A549 (cell line): ENCODE measurements at regions not wholly inside any gene's neighbourhood (a gene's known extent, or its start where the extent isn't known, plus 50 kb on each side); places are given as distances from the start of the nearest gene placed in this dataset.

Source experiments
- ATAC-seq, 2 experiments: fragments of 200-7000 bp in 1 of 2; fragments of >200 bp in 1 of 2; cut with Nextera tagmentation in 1 of 2; cut with Tn5 transposase in 1 of 2; 3 replicates each; pipeline versions ENCODE4 v1.8.0 to v1.9.1; 2018 to 2020; ENCODE audit warnings: mild to moderate bottlenecking in 1 of 2, moderate library complexity in 1 of 2
- CTCF ChIA-PET: fragments of 300-600 bp; sonication (Branson Sonifier 250); formaldehyde crosslinking; extraction: SDS; loops from one replicate; lab custom pipeline; 2021; ENCODE audit warnings: antibody characterized with exemption, inconsistent platforms; lab: Yijun Ruan, JAX
- POLR2A ChIA-PET: fragments of 350-600 bp; formaldehyde crosslinking; extraction: SDS; loops from one replicate; lab custom pipeline; 2021; ENCODE audit warnings: antibody characterized with exemption, inconsistent platforms; lab: Yijun Ruan, JAX
- DNase-seq, 2 experiments: peaks; one replicate each; pipeline versions ENCODE4 v3.0.0 to v3.0.0-alpha.2; 2011 to 2016; ENCODE audit warnings: low read depth in 1 of 2, low spot score in 1 of 2
- FAIRE-seq: peaks from 2 replicates; lab custom pipeline; 2011; peaks lifted over from hg19 to GRCh38; lab: Jason Lieb, UNC
- H3K27ac ChIP-seq, 2 experiments: fragments of >200 bp; sonication (Bioruptor Twin); formaldehyde crosslinking; 3 replicates each; pipeline ENCODE4 v1.5.1; 2016 to 2017
- H3K4me1 ChIP-seq: fragments of >200 bp; sonication (Bioruptor Twin); formaldehyde crosslinking; 3 replicates; pipeline ENCODE4 v1.6.1; 2016
- H3K4me2 ChIP-seq: fragments of >200 bp; sonication (Bioruptor Twin); formaldehyde crosslinking; 3 replicates; pipeline ENCODE4 v1.6.1; 2016
- H3K4me3 ChIP-seq: fragments of >200 bp; sonication (Bioruptor Twin); formaldehyde crosslinking; 3 replicates; pipeline ENCODE4 v1.5.1; 2016
- H3K9me3 ChIP-seq: fragments of >200 bp; sonication (Bioruptor Twin); formaldehyde crosslinking; 3 replicates; pipeline ENCODE4 v1.6.1; 2016
- HDAC2 ChIP-seq: fragments of 200-600 bp; sonication (generic); IDR thresholded peaks from 2 replicates; pipeline ENCODE4 v1.6.1; 2016
- HEYL ChIP-seq: fragments of 250-450 bp; sonication (Bioruptor Pico); IDR thresholded peaks from 2 replicates; pipeline ENCODE4 v1.8.0; 2021; ENCODE audit warnings: mild to moderate bottlenecking, moderate library complexity
- HOXB13 ChIP-seq: fragments of 250-450 bp; sonication (Bioruptor Pico); IDR thresholded peaks from 2 replicates; pipeline ENCODE4 v1.5.0; 2020; ENCODE audit warnings: low read depth, mild to moderate bottlenecking, moderate library complexity
- JUN ChIP-seq, 2 experiments: fragments of >200 bp; sonication (Bioruptor Twin); formaldehyde crosslinking; IDR thresholded peaks; 2 replicates in 1 of 2; 3 replicates in 1 of 2; pipeline ENCODE4 v1.6.1; 2016 to 2017
- JUNB ChIP-seq: fragments of >200 bp; sonication (Bioruptor Twin); formaldehyde crosslinking; IDR thresholded peaks from 2 replicates; pipeline ENCODE4 v1.6.1; 2016
- KDM1A ChIP-seq: fragments of 200-600 bp; sonication (generic); IDR thresholded peaks from 2 replicates; pipeline ENCODE4 v1.6.1; 2016; ENCODE audit warnings: low read depth, mild to moderate bottlenecking
- MAFK ChIP-seq: fragments of 450-650 bp; IDR thresholded peaks from 2 replicates; pipeline ENCODE4 v1.6.1; 2014; ENCODE audit not compliant: partially characterized antibody
- MYC ChIP-seq: IDR thresholded peaks from 2 replicates; pipeline ENCODE4 v1.6.1; 2012; ENCODE audit warnings: mild to moderate bottlenecking, inconsistent platforms, low read length, improper control_type of control experiment, borderline replicate concordance
- NFE2L2 ChIP-seq: fragments of 150-350 bp; conservative IDR thresholded peaks from 2 replicates; pipeline ENCODE4 v1.6.1; 2014; ENCODE audit warnings: low read length
- NPAS2 ChIP-seq: fragments of 250-450 bp; sonication (Bioruptor Pico); IDR thresholded peaks from 2 replicates; pipeline ENCODE4 v1.8.0; 2022; ENCODE audit warnings: mild to moderate bottlenecking, moderate library complexity, borderline replicate concordance
- PHF8 ChIP-seq: fragments of 200-600 bp; sonication (generic); IDR thresholded peaks from 2 replicates; pipeline ENCODE4 v1.6.1; 2016; ENCODE audit warnings: low read depth, mild to moderate bottlenecking, antibody characterized with exemption, moderate library complexity, borderline replicate concordance
- RARB ChIP-seq: fragments of 250-450 bp; sonication (Bioruptor Pico); IDR thresholded peaks from 2 replicates; pipeline ENCODE4 v1.8.0; 2021; ENCODE audit warnings: mild to moderate bottlenecking, moderate library complexity
- TP53 ChIP-seq: fragments of 250-450 bp; sonication (Bioruptor Pico); IDR thresholded peaks from 2 replicates; pipeline ENCODE4 v1.5.0; 2021; ENCODE audit warnings: mild to moderate bottlenecking, moderate library complexity
- USF2 ChIP-seq: fragments of 450-650 bp; IDR thresholded peaks from 2 replicates; pipeline ENCODE4 v1.6.1; 2014; ENCODE audit warnings: antibody characterized with exemption
- ZC3H11A ChIP-seq: fragments of 450-650 bp; IDR thresholded peaks from 2 replicates; pipeline ENCODE4 v1.6.1; 2014; ENCODE audit warnings: antibody characterized with exemption, mild to moderate bottlenecking
- ZFP36 ChIP-seq: fragments of 450-650 bp; IDR thresholded peaks from 2 replicates; pipeline ENCODE4 v1.6.1; 2014; ENCODE audit warnings: borderline replicate concordance; ENCODE audit not compliant: partially characterized antibody
- ZNF302 ChIP-seq: fragments of 250-450 bp; sonication (Bioruptor Pico); IDR thresholded peaks from 2 replicates; pipeline ENCODE4 v1.9.0; 2021; ENCODE audit warnings: inconsistent platforms, mild to moderate bottlenecking, moderate library complexity
- WGBS: methylation state at CpG from one replicate; pipeline ENCODE4 v1.1.6; 2017; ENCODE audit errors: missing lambda C conversion rate; 5-methylcytosine and 5-hydroxymethylcytosine counted together
- TF ChIP-seq, protein P1 (sequence below): fragments of >200 bp; sonication (Bioruptor Twin); formaldehyde crosslinking; IDR thresholded peaks from 3 replicates; pipeline ENCODE4 v1.5.1; 2016
- TF ChIP-seq, protein P2 (sequence below): fragments of >200 bp; sonication (Bioruptor Twin); formaldehyde crosslinking; IDR thresholded peaks from 3 replicates; pipeline ENCODE4 v1.6.1; 2016
- TF ChIP-seq, protein P3 (sequence below): fragments of >200 bp; sonication (Bioruptor Twin); formaldehyde crosslinking; IDR thresholded peaks from 2 replicates; pipeline ENCODE4 v1.6.1; 2016
- TF ChIP-seq, protein P4 (sequence below): IDR thresholded peaks from 2 replicates; pipeline ENCODE4 v1.6.1; 2012
- TF ChIP-seq, protein P5 (sequence below): fragments of 150-350 bp; IDR thresholded peaks from 2 replicates; pipeline ENCODE4 v1.6.1; 2014; ENCODE audit warnings: low read depth, mild to moderate bottlenecking, low read length

DNA sequence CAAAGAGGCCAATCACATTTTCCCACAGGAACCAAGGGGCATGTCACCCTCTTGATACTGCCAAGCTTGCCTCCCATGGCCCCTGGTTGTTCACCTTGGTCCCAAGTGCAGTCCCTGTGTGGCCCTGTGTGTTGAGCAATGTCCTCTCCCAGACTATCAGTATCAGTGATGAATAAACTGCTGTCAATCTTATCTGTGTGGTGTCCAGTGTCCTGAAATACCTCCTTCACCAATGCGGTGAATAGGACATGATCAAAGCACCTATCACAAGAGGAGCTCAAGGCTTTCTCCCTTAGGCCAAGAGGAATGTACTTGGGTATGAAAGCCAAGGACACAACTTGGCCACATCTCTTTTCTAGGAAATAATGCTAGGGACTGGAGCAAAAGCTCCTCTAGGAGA is 68.2 kb downstream of the MAIP1 start:
- Histone ChIP-seq H3K4me2 (no peak overlapping the region), H3K9me3 (no peaks in the 10 kb centered on the region), H3K4me3 (no peak overlapping the region), H3K4me1 (no peaks in the 10 kb centered on the region), H3K27ac (no peak overlapping the region)
- 90% methylated on average over 1 of the region's 1 CpG for WGBS
- no peak for FAIRE-seq
- ChIA-PET CTCF (interaction anchor here (1.7 kb wide), 1 partner anchor 13 kb away, joined by 5 read pairs; no protein-coding TSS in a partner anchor), POLR2A (no interaction called here)
- DNase-seq: no peak
- no peak for ATAC-seq
- TF ChIP-seq USF2 (no peak), MAFK (no peak), MYC (no peak), NFE2L2 (no peak), TP53 (CRISPR knock-in tag) (no peak), KDM1A (no peak), PHF8 (no peak), HDAC2 (no peak), NPAS2 (CRISPR knock-in tag) (no peak), JUN (IDR thresholded peaks at IDR 0.05) (no peak), RARB (CRISPR knock-in tag) (no peak), HOXB13 (CRISPR knock-in tag) (no peak), ZC3H11A (no peak), ZNF302 (CRISPR knock-in tag) (no peak)
- TF ChIP-seq, protein P1, sequence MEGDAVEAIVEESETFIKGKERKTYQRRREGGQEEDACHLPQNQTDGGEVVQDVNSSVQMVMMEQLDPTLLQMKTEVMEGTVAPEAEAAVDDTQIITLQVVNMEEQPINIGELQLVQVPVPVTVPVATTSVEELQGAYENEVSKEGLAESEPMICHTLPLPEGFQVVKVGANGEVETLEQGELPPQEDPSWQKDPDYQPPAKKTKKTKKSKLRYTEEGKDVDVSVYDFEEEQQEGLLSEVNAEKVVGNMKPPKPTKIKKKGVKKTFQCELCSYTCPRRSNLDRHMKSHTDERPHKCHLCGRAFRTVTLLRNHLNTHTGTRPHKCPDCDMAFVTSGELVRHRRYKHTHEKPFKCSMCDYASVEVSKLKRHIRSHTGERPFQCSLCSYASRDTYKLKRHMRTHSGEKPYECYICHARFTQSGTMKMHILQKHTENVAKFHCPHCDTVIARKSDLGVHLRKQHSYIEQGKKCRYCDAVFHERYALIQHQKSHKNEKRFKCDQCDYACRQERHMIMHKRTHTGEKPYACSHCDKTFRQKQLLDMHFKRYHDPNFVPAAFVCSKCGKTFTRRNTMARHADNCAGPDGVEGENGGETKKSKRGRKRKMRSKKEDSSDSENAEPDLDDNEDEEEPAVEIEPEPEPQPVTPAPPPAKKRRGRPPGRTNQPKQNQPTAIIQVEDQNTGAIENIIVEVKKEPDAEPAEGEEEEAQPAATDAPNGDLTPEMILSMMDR: no peak
- TF ChIP-seq, protein P2, sequence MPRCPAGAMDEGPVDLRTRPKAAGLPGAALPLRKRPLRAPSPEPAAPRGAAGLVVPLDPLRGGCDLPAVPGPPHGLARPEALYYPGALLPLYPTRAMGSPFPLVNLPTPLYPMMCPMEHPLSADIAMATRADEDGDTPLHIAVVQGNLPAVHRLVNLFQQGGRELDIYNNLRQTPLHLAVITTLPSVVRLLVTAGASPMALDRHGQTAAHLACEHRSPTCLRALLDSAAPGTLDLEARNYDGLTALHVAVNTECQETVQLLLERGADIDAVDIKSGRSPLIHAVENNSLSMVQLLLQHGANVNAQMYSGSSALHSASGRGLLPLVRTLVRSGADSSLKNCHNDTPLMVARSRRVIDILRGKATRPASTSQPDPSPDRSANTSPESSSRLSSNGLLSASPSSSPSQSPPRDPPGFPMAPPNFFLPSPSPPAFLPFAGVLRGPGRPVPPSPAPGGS: no peak
- TF ChIP-seq, protein P3, sequence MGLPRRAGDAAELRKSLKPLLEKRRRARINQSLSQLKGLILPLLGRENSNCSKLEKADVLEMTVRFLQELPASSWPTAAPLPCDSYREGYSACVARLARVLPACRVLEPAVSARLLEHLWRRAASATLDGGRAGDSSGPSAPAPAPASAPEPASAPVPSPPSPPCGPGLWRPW: no peak
- TF ChIP-seq, protein P4, sequence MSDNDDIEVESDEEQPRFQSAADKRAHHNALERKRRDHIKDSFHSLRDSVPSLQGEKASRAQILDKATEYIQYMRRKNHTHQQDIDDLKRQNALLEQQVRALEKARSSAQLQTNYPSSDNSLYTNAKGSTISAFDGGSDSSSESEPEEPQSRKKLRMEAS: no peak

GRCh38 chr2:200025717-200026116 is 70.3 kb downstream of the MAIP1 start:
- FAIRE-seq: no peak
- ATAC-seq: no peak
- WGBS: 54% methylated on average over 2 of the region's 2 CpGs
- CTCF ChIA-PET: interaction anchor here (0.6 kb wide), 1 partner anchor 652 kb away, joined by 3 read pairs; no protein-coding TSS in a partner anchor
- Histone ChIP-seq H3K4me2 (no peak overlapping the region), H3K4me1 (no peaks in the 10 kb centered on the region), H3K27ac (no peak overlapping the region), H3K4me3 (no peak overlapping the region), H3K9me3 (no peaks in the 10 kb centered on the region)
- TF ChIP-seq ZNF302 (CRISPR knock-in tag): no peak
- TF ChIP-seq ZFP36: no peak
- no peak for TF ChIP-seq HEYL
- TF ChIP-seq, protein P3: no peak
- TF ChIP-seq NFE2L2: no peak
- no peak for TF ChIP-seq JUNB
- TF ChIP-seq, protein P5, sequence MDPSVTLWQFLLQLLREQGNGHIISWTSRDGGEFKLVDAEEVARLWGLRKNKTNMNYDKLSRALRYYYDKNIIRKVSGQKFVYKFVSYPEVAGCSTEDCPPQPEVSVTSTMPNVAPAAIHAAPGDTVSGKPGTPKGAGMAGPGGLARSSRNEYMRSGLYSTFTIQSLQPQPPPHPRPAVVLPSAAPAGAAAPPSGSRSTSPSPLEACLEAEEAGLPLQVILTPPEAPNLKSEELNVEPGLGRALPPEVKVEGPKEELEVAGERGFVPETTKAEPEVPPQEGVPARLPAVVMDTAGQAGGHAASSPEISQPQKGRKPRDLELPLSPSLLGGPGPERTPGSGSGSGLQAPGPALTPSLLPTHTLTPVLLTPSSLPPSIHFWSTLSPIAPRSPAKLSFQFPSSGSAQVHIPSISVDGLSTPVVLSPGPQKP: no peak
- POLR2A ChIA-PET: no interaction called here
- no peak for DNase-seq
